ENCODE measurements at regions not wholly inside any gene's neighbourhood (a gene's known extent, or its start where the extent isn't known, plus 50 kb on each side); places are given as distances from the start of the nearest gene placed in this dataset.

DNA sequence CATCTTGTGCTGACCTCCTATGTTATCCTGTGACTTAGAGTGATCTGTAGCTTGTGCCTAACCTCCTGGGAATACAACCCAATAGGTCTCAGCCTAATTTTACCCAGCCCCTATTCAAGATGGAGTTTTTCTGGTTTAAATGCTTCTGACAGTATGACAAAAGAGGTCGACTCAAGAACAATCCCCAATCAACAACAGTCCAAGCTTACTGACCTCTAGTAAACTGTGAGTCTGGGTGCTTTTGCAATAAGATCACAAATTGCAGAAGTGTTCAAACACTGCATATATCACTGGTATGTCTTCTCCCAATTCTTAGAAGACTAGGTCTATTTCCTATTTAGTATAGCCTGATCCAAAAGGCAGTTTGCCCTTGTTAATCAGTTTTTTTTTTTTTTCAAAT is 323.5 kb upstream of the PTGER4 start:
- H3K27me3 Mint-ChIP-seq (ENCODE audit: low read depth), result no peaks in the 10 kb centered on the region
- WGBS (ENCODE audit: extremely low coverage, insufficient read length, low lambda C conversion rate), result no CpG with 5 or more reads among the region's 1 CpG
- H3K9me3 ChIP-seq (ENCODE audit: control insufficient read depth, low read depth, low read length), result no peaks in the 10 kb centered on the region

More for the DNA sequence above, 323.5 kb upstream of the PTGER4 start:
- Histone ChIP-seq H2BK15ac (ENCODE audit: low read depth, low read length) (no peak overlapping the region), H3K79me1 (ENCODE audit: insufficient read depth, low read depth, low read length, poor library complexity, severe bottlenecking) (no peaks in the 10 kb centered on the region), H3K27ac (ENCODE audit: insufficient read length, low read depth, low read length) (no peak overlapping the region), H3K4me2 (ENCODE audit: insufficient read depth, insufficient read length, low read length) (no peak overlapping the region), H4K91ac (ENCODE audit: insufficient read length, low read depth, low read length) (no peak overlapping the region), H3K14ac (ENCODE audit: insufficient read depth, low read length) (no peak overlapping the region), H2AK5ac (ENCODE audit: insufficient read length, low read length) (no peak overlapping the region), H2BK12ac (ENCODE audit: insufficient read length, low read depth, low read length) (no peak overlapping the region), H2BK20ac (ENCODE audit: low read depth, low read length, poor library complexity, severe bottlenecking) (no peak overlapping the region), H2BK120ac (ENCODE audit: low read depth, low read length, poor library complexity, severe bottlenecking) (no peak overlapping the region), H4K8ac (replicated peaks; ENCODE audit: insufficient read length, low read depth, low read length) (no peak overlapping the region), H2BK5ac (ENCODE audit: insufficient read length, low read length) (no peak overlapping the region), H4K20me1 (ENCODE audit: control insufficient read depth, insufficient read depth, insufficient read length) (no peaks in the 10 kb centered on the region), H3K4ac (ENCODE audit: low read depth, low read length) (no peak overlapping the region), H3K23ac (ENCODE audit: insufficient read length, low read depth, low read length) (no peak overlapping the region), H3K79me2 (ENCODE audit: insufficient read depth, low read length) (no peaks in the 10 kb centered on the region), H3K27me3 (ENCODE audit: insufficient read depth, low read length) (no peaks in the 10 kb centered on the region), H3K9ac (ENCODE audit: extremely low read depth, insufficient read length, low read length) (no peak overlapping the region), H4K5ac (ENCODE audit: insufficient read length, low read depth, low read length) (no peak overlapping the region), H3K23me2 (ENCODE audit: insufficient read length, low read depth, low read length, poor library complexity, severe bottlenecking) (no peaks in the 10 kb centered on the region), H3K18ac (ENCODE audit: insufficient read length, low read depth, low read length) (no peak overlapping the region), H3K4me1 (ENCODE audit: insufficient read depth, low read length) (no peaks in the 10 kb centered on the region), H3K56ac (ENCODE audit: insufficient read length, low read depth, low read length) (no peak overlapping the region), H3T11ph (ENCODE audit: low read length) (no peak overlapping the region), H2AFZ (ENCODE audit: low read length) (no peak overlapping the region)
- Mint-ChIP-seq H3K4me3 (no peak overlapping the region), H3K27ac (no peak overlapping the region), H3K4me1 (no peaks in the 10 kb centered on the region), H3K36me3 (ENCODE audit: insufficient read depth in 1 of 3, low read depth in 3 of 3) (no peaks in the 10 kb centered on the region; a peak in 1 of 7 replicates), H3K9me3 (no peaks in the 10 kb centered on the region)
- no peak for DNase-seq
- TF ChIP-seq CTCF (conservative IDR thresholded peaks at IDR 0.05), result no peak

All from H9 (cell line).